ENCODE measurements at regions not wholly inside any gene's neighbourhood (a gene's known extent, or its start where the extent isn't known, plus 50 kb on each side); places are given as distances from the start of the nearest gene placed in this dataset.

DNA sequence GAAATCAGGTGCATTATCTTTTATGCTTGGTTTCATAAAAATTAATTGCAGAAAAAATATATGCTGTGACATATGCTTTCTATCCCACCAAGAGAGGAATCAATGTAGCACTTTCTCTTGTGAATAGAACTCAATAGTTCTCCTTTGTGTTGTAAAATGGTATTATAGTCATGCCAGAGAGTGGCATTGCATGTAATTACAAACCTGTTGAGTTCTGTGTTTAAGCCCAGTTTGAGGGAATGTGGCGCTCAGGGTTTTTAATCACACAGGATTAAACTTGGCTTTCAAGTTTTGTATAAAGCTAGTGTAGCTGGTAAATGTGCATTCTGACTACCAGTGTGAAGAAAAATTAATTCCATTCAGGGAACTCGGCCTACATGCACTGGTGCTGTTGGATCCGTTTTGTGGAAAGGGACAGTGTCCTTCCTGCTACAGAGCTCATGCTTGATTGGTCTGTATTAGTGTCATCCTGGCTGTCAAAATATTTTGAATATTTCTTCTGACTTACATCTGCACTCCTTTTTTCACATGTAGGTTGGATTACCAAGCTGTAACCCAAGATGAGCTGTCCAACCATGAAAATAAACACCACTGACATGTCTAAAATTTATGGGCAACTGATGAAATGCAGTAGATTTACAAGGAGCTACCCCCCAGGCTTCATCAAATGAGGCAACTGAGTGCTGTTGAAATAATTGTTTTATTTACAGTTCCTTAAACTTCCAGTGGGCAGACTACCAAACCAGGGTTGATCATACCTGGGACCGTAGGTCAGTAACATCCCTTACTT, 80.3 kb downstream of the SLC4A3 start:
- no peaks in the 10 kb centered on the region for H3K4me1 ChIP-seq
- no peak for DNase-seq (ENCODE audit: low spot score in 2 of 2)
- intact Hi-C loops (cut with DNase I; ENCODE audit: low total_unique reads), result no loop called here
- no peaks in the 10 kb centered on the region for H3K36me3 ChIP-seq
- H3K4me3 ChIP-seq, result no peak overlapping the region
- TF ChIP-seq POLR2AphosphoS5 (IDR thresholded peaks at IDR 0.05) (no peak), POLR2A (IDR thresholded peaks at IDR 0.05) (no peak)
- TF ChIP-seq, protein P1, sequence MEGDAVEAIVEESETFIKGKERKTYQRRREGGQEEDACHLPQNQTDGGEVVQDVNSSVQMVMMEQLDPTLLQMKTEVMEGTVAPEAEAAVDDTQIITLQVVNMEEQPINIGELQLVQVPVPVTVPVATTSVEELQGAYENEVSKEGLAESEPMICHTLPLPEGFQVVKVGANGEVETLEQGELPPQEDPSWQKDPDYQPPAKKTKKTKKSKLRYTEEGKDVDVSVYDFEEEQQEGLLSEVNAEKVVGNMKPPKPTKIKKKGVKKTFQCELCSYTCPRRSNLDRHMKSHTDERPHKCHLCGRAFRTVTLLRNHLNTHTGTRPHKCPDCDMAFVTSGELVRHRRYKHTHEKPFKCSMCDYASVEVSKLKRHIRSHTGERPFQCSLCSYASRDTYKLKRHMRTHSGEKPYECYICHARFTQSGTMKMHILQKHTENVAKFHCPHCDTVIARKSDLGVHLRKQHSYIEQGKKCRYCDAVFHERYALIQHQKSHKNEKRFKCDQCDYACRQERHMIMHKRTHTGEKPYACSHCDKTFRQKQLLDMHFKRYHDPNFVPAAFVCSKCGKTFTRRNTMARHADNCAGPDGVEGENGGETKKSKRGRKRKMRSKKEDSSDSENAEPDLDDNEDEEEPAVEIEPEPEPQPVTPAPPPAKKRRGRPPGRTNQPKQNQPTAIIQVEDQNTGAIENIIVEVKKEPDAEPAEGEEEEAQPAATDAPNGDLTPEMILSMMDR (IDR thresholded peaks at IDR 0.05), result no peak
- H3K27me3 ChIP-seq, result peaks cover 0 to 5% of the 10 kb centered on the region in 2 donors
- H3K9me3 ChIP-seq, result no peaks in the 10 kb centered on the region
- no peak overlapping the region for H3K27ac ChIP-seq

DNA sequence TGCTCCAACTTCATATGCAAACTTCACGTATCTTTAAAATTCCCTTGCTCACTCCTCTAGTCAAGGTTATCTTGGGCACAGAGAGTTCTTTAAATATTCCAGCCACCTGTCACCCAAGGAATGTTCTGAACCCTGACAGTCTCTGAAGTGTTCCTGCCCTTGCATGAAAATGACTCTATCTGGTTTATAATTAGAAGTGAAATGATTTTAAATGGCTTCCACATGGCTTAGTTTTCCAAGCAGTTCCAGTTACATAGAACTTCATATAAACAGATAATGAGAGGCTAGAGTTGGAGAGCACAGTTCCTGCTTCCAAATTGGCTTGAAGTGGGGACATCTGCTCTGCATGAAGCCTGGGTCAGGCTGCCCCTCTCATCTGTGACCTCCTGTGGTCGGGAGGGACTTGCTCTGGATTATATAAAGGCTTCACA, 81.9 kb downstream of the SLC4A3 start:
- TF ChIP-seq, protein P1 (IDR thresholded peaks at IDR 0.05), result no peak
- TF ChIP-seq POLR2A (IDR thresholded peaks at IDR 0.05), result no peak
- TF ChIP-seq POLR2AphosphoS5 (IDR thresholded peaks at IDR 0.05), result no peak
- intact Hi-C loops (cut with DNase I; ENCODE audit: low total_unique reads), result no loop called here

DNA sequence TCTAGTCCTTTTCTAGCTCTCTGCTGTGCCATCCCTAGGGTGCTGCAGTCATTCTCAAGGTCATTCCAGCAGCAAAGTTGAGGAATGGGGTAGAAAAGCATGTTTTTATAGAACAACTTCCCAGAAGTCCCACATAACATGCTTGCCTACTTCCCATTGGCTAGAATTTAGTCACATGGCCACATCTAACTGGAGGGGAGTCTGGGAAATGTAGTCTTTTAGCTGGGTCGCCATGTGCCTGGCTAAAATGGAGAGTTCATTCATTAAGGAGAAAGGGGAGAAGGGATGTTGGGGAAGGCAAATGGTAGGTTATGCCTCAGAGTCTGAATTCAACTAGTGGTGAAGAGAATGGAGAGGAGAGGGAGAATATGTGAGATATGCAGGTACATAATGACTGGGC, 85.7 kb downstream of the SLC4A3 start:
- intact Hi-C loops (cut with DNase I; ENCODE audit: low total_unique reads), result no loop called here
- TF ChIP-seq POLR2A (IDR thresholded peaks at IDR 0.05) (no peak), POLR2AphosphoS5 (IDR thresholded peaks at IDR 0.05) (no peak)
- TF ChIP-seq, protein P1 (IDR thresholded peaks at IDR 0.05), result no peak
- H3K36me3 ChIP-seq, result no peaks in the 10 kb centered on the region
- H3K4me3 ChIP-seq, result no peak overlapping the region
- no peaks in the 10 kb centered on the region for H3K9me3 ChIP-seq
- H3K4me1 ChIP-seq, result no peaks in the 10 kb centered on the region
- no peak overlapping the region for H3K27ac ChIP-seq
- no peak for DNase-seq (ENCODE audit: low spot score in 2 of 2)
- no peaks in the 10 kb centered on the region for H3K27me3 ChIP-seq

More for the DNA sequence above, 81.9 kb downstream of the SLC4A3 start:
- no peak overlapping the region for H3K27ac ChIP-seq
- H3K4me1 ChIP-seq, result no peaks in the 10 kb centered on the region
- no peak for DNase-seq (ENCODE audit: low spot score in 2 of 2)
- H3K9me3 ChIP-seq, result no peaks in the 10 kb centered on the region
- H3K36me3 ChIP-seq, result no peaks in the 10 kb centered on the region
- peaks cover 0 to 5% of the 10 kb centered on the region in 2 donors for H3K27me3 ChIP-seq
- H3K4me3 ChIP-seq, result no peak overlapping the region

DNA sequence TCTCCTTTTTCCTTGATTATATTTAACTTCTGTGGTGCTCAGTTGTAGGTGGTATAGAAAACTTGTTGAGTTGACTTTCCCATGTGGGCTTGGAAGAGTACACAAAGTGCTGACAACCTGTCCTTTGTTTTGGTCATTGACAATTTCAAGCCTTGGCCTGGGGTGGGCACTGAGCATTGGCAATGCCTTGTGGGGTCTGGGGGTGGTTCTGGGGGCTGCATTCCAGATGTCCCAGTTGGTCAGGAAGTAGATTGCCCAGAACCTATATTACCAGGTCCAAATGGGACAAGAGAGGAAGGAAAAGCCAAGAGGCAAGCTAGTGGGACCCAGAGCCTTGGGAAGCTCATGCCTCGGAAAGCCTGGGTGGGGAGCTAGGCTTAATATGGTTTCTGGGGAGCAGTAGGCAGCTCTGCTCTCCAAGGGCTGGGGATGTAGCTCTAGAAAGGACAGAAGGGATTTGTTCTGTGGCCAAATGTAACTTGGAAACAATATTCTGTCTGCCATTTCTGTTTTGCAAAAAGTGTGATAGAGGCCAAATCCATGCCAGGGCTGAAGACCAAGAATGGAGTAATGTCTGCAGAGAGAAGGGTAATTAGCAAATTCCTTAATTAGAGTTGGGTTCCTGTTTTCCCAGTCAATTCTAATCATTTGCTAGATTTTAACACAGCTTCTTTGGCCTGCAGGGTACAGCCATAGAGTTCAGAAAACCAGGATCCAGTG, 87.4 kb downstream of the SLC4A3 start:
- TF ChIP-seq, protein P1 (IDR thresholded peaks at IDR 0.05), result no peak
- TF ChIP-seq POLR2A (IDR thresholded peaks at IDR 0.05) (no peak), POLR2AphosphoS5 (IDR thresholded peaks at IDR 0.05) (no peak)
- Histone ChIP-seq H3K4me1 (no peaks in the 10 kb centered on the region), H3K36me3 (no peaks in the 10 kb centered on the region), H3K4me3 (no peak overlapping the region), H3K27me3 (no peaks in the 10 kb centered on the region), H3K27ac (no peak overlapping the region), H3K9me3 (no peaks in the 10 kb centered on the region)
- no peak for DNase-seq (ENCODE audit: low spot score in 2 of 2)
- intact Hi-C loops (cut with DNase I; ENCODE audit: low total_unique reads), result no loop called here

DNA sequence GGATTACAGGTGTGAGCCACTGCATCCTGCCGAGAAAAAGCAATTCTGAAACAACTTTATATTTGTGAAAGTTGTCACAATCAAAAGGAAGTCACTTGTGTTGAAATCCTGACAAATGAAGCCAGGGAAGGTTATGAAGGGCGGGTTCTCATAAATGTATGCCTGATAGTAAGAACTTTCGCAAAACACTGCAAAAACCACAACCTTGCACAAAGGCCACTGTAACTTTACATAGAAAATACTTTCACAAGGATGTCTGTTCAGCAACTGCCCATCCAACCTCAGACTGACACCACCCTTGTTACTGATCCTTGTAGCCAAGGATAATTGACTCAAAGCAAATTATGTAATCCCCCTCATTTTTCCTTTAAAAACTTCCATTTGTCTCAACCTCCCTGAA, 90.6 kb downstream of the SLC4A3 start:
- no peak for DNase-seq (ENCODE audit: low spot score in 2 of 2)
- no peak overlapping the region for H3K4me3 ChIP-seq
- H3K27me3 ChIP-seq, result no peaks in the 10 kb centered on the region
- no peak for TF ChIP-seq POLR2AphosphoS5 (IDR thresholded peaks at IDR 0.05)
- TF ChIP-seq, protein P1 (IDR thresholded peaks at IDR 0.05), result no peak
- TF ChIP-seq POLR2A (IDR thresholded peaks at IDR 0.05), result no peak
- intact Hi-C loops (cut with DNase I; ENCODE audit: low total_unique reads), result no loop called here
- H3K9me3 ChIP-seq, result no peaks in the 10 kb centered on the region
- H3K4me1 ChIP-seq, result no peaks in the 10 kb centered on the region
- no peak overlapping the region for H3K27ac ChIP-seq
- no peaks in the 10 kb centered on the region for H3K36me3 ChIP-seq

Data from breast epithelium (tissue), 4 donors.